ENCODE measurements at regions not wholly inside any gene's neighbourhood (a gene's known extent, or its start where the extent isn't known, plus 50 kb on each side); places are given as distances from the start of the nearest gene placed in this dataset.

DNA sequence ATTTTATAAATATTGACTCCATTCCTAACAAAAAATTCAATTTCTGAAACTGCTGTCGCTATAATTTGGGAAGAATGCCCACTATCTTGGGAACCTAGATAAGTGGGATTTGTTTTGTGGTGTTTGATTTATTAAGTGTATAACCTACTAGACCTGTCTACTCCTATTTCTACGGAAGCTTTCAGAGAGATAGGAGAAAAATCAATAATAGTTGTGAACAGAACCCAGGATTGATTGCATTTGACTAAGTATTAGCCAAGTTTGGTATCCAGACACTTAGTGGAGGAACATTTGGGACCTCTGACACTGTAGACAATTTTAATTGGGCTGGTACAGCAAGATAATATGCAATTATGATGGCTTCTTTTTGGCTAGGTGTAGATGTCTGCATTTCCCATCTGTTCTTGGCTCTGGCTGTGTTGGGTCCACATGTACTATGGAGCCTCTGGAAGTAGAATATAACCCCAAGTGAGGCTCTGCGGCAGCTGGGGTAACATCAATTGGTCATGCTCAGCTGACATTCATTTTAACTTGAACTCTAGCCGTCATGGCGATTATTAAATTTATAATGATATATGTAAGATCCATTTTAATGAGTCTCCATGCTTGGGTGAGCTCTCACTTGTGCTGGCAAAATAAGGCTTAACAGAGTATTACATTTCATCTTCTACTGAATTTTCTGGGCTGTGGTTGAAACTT is 111.5 kb upstream of the E2F8 start:
- no peak for DNase-seq
- no peak overlapping the region for H3K27ac Mint-ChIP-seq
- H3K4me1 Mint-ChIP-seq (ENCODE audit: low read depth), result no peaks in the 10 kb centered on the region
- H3K9me3 Mint-ChIP-seq, result no peaks in the 10 kb centered on the region
- ChIA-PET CTCF (no interaction called here), POLR2A (no interaction called here)
- no peak for ATAC-seq
- TF ChIP-seq, protein P1, sequence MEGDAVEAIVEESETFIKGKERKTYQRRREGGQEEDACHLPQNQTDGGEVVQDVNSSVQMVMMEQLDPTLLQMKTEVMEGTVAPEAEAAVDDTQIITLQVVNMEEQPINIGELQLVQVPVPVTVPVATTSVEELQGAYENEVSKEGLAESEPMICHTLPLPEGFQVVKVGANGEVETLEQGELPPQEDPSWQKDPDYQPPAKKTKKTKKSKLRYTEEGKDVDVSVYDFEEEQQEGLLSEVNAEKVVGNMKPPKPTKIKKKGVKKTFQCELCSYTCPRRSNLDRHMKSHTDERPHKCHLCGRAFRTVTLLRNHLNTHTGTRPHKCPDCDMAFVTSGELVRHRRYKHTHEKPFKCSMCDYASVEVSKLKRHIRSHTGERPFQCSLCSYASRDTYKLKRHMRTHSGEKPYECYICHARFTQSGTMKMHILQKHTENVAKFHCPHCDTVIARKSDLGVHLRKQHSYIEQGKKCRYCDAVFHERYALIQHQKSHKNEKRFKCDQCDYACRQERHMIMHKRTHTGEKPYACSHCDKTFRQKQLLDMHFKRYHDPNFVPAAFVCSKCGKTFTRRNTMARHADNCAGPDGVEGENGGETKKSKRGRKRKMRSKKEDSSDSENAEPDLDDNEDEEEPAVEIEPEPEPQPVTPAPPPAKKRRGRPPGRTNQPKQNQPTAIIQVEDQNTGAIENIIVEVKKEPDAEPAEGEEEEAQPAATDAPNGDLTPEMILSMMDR (IDR thresholded peaks at IDR 0.05), result no peak
- no peaks in the 10 kb centered on the region for H3K36me3 Mint-ChIP-seq (ENCODE audit: low read depth)
- intact Hi-C loops (cut with micrococcal nuclease), result no loop called here
- no peak overlapping the region for H3K4me3 Mint-ChIP-seq
- peaks cover 47% of the 10 kb centered on the region for H3K27me3 Mint-ChIP-seq

DNA sequence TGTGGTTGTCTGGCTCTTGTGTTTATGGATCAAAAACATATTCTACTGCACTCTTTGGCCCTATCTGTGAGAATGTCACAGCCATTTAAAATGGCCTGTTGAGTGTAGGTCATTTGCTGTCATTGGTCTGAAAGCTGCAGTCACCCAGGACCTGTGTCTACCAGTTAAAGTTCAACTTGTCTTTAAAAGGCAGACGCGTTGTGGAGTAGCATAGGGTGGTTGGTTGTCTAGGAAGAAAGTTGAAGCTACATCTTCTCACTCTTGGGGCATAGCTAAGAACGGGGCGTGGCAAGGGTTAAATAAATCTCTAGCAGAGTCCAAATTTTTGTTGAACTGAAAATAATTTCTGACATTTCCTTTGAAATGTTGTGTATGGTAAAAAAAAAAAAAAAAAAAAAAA is 110.7 kb upstream of the E2F8 start:
- Mint-ChIP-seq H3K36me3 (ENCODE audit: low read depth) (no peaks in the 10 kb centered on the region), H3K4me3 (no peak overlapping the region), H3K9me3 (no peaks in the 10 kb centered on the region), H3K27me3 (peaks cover 54% of the 10 kb centered on the region), H3K27ac (no peak overlapping the region), H3K4me1 (ENCODE audit: low read depth) (no peaks in the 10 kb centered on the region)
- no peak for DNase-seq
- ChIA-PET CTCF (no interaction called here), POLR2A (no interaction called here)
- TF ChIP-seq, protein P1 (IDR thresholded peaks at IDR 0.05), result no peak
- intact Hi-C loops (cut with micrococcal nuclease), result no loop called here
- no peak for ATAC-seq

DNA sequence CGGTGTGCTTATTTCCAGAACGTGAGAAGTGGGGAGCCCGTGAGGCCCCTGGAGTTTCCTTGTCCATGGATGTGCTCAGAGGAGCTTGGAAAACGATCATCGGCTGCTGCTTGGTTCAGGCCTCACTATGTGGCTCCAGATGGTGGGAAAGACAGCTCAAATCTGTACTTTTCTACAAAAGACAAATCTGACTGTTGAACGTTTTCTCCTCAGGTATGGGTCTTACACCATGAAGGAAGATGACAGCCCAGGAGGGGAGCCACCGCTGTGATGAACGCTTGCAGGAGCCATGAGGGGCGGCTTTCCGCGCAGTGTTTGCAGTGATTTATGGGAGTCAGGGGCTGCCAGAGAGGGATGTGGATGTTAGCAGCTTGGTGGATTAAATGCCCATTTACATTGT is 109.4 kb upstream of the E2F8 start:
- peaks cover 55% of the 10 kb centered on the region for H3K27me3 Mint-ChIP-seq
- CTCF ChIA-PET, result no interaction called here
- intact Hi-C loops (cut with micrococcal nuclease), result no loop called here
- ATAC-seq (no peak), DNase-seq (no peak)
- no peaks in the 10 kb centered on the region for H3K9me3 Mint-ChIP-seq
- POLR2A ChIA-PET, result no interaction called here
- H3K4me3 Mint-ChIP-seq, result no peak overlapping the region
- H3K27ac Mint-ChIP-seq, result no peak overlapping the region
- H3K4me1 Mint-ChIP-seq (ENCODE audit: low read depth), result peaks cover 5% of the 10 kb centered on the region
- TF ChIP-seq, protein P1 (IDR thresholded peaks at IDR 0.05), result no peak
- no peaks in the 10 kb centered on the region for H3K36me3 Mint-ChIP-seq (ENCODE audit: low read depth)

DNA sequence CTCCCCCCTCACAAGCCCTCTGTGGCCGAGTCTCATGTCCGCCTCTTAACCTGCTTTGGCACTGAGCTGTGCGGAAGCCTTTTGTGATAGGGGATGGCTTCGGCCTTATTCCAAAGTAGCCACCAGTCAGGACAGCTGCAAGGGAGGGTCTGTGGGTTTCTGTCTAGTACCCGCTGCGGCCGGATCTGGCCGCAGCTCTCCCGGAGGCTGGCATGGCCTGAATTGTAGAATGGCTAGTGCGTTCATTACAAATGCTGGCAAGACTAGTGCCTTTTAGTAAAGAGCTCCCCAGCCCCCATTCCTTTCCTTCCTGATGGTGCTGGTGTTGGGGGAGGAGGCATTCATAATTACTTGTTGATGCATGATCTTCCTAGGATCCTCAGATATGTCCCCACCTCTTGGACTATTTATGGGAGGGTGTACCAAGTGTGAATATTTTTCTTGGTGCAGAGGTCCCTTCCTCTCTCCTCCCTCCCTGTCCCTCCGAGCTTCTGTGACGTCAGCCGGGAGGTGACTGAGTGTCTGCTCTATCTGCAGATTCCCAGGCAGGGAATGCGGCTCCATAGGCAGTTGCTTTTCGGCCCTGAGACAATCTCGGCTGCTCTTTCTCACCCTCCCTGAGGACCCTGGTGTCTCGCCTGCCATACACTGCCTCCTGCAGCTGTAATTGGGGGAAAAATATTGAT is 108.7 kb upstream of the E2F8 start:
- CTCF ChIA-PET, result interaction anchor here (1.0 to 1.2 kb wide), 2 partner anchors 21 to 215 kb away, joined by 3 read pairs; no protein-coding TSS in a partner anchor
- TF ChIP-seq, protein P1 (IDR thresholded peaks at IDR 0.05), result no peak
- POLR2A ChIA-PET, result interaction anchor here (0.6 kb wide), 1 partner anchor 1030 kb away, joined by 3 read pairs; no protein-coding TSS in a partner anchor
- ATAC-seq, result no peak
- H3K4me1 Mint-ChIP-seq (ENCODE audit: low read depth), result peaks cover 5% of the 10 kb centered on the region
- H3K9me3 Mint-ChIP-seq, result no peaks in the 10 kb centered on the region
- H3K27ac Mint-ChIP-seq, result no peak overlapping the region
- H3K36me3 Mint-ChIP-seq (ENCODE audit: low read depth), result no peaks in the 10 kb centered on the region
- H3K27me3 Mint-ChIP-seq, result peaks cover 60% of the 10 kb centered on the region
- intact Hi-C loops (cut with micrococcal nuclease), result no loop called here
- no peak overlapping the region for H3K4me3 Mint-ChIP-seq
- DNase-seq, result no peak

DNA sequence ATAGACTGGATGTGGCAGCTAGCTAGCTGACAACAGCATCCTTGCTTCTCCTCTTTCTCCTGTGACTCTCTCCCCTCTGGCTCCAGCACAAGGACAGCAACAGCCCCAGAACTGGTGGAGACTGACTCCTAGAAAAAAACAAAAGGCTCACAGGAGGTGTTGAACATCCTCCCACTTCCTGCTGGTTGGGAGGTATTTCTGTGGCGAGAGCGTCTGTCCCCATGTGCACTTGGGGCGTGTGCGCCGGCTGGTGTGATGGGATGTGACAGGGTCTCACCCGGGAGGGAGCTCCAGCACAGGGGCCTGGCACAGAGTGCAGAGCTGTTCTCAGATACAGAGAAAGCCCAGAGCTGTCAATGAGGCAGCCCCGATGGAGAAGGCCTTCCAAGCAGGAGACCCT is 107.2 kb upstream of the E2F8 start:
- intact Hi-C loops (cut with micrococcal nuclease), result no loop called here
- ATAC-seq (no peak), DNase-seq (no peak)
- H3K27me3 Mint-ChIP-seq, result peaks cover 67% of the 10 kb centered on the region
- POLR2A ChIA-PET, result no interaction called here
- H3K4me1 Mint-ChIP-seq (ENCODE audit: low read depth), result peaks cover 5% of the 10 kb centered on the region
- no peaks in the 10 kb centered on the region for H3K36me3 Mint-ChIP-seq (ENCODE audit: low read depth)
- CTCF ChIA-PET, result interaction anchor here (1.4 kb wide), 1 partner anchor 27 kb away, joined by 3 read pairs; no protein-coding TSS in a partner anchor
- TF ChIP-seq, protein P1 (IDR thresholded peaks at IDR 0.05), result no peak
- H3K4me3 Mint-ChIP-seq, result no peak overlapping the region
- no peak overlapping the region for H3K27ac Mint-ChIP-seq
- no peaks in the 10 kb centered on the region for H3K9me3 Mint-ChIP-seq
